PC-3 (cell line): ENCODE measurements at regions not wholly inside any gene's neighbourhood (a gene's known extent, or its start where the extent isn't known, plus 50 kb on each side); places are given as distances from the start of the nearest gene placed in this dataset.

Source experiments
- EZH2phosphoT487 ChIP-seq: fragments of 300-600 bp; sonication (generic); IDR thresholded peaks from 2 replicates; pipeline ENCODE4 v1.6.1; 2018; ENCODE audit warnings: mild to moderate bottlenecking, antibody characterized with exemption, low read length, borderline replicate concordance
- TF ChIP-seq, protein P1 (sequence below): fragments of 300-600 bp; sonication (generic); conservative IDR thresholded peaks from 2 replicates; pipeline ENCODE4 v1.5.1; 2017; ENCODE audit warnings: antibody characterized with exemption, low read depth, mild to moderate bottlenecking, low read length

DNA sequence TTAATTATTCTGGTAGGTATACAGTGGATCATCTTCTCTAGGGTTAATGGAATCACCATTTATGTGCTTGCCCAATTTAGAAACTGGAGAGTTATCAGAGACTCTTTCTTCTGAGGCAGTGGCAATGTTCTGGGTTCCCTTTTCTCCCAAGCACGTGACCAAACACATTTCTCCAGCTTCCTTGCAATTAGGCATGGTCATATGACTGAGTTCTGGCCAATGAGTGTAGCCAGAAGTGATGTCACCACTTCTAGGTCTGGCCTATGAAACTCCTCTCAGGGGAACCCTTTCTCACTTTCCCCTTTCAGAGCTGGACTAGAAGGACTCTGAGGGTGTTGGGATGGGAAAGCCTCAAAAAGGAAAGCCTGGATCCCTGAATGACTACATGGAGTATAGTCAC, 172.0 kb downstream of the NSG2 start:
- TF ChIP-seq, protein P1, sequence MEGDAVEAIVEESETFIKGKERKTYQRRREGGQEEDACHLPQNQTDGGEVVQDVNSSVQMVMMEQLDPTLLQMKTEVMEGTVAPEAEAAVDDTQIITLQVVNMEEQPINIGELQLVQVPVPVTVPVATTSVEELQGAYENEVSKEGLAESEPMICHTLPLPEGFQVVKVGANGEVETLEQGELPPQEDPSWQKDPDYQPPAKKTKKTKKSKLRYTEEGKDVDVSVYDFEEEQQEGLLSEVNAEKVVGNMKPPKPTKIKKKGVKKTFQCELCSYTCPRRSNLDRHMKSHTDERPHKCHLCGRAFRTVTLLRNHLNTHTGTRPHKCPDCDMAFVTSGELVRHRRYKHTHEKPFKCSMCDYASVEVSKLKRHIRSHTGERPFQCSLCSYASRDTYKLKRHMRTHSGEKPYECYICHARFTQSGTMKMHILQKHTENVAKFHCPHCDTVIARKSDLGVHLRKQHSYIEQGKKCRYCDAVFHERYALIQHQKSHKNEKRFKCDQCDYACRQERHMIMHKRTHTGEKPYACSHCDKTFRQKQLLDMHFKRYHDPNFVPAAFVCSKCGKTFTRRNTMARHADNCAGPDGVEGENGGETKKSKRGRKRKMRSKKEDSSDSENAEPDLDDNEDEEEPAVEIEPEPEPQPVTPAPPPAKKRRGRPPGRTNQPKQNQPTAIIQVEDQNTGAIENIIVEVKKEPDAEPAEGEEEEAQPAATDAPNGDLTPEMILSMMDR, result no peak
- no peak for TF ChIP-seq EZH2phosphoT487
